HCT116 (cell line): ENCODE measurements at regions not wholly inside any gene's neighbourhood (a gene's known extent, or its start where the extent isn't known, plus 50 kb on each side); places are given as distances from the start of the nearest gene placed in this dataset.

Experiments
- CBX3 ChIP-seq: IDR thresholded peaks from 2 replicates; pipeline ENCODE4 v1.6.1; 2012; ENCODE audit warnings: low read depth
- CTCF ChIP-seq, 3 experiments: fragments of 200-600 bp in 1 of 3; sonication (generic) in 1 of 3; IDR thresholded peaks in 2 of 3; conservative IDR thresholded peaks in 1 of 3; 2 replicates each; pipeline ENCODE4 v1.5.1; 2012 to 2017; ENCODE audit warnings: low read depth in 2 of 3, low read length in 2 of 3, antibody characterized with exemption in 1 of 3, borderline replicate concordance in 1 of 3, control low read depth in 1 of 3, mild to moderate bottlenecking in 1 of 3, mixed read lengths in 1 of 3, mixed run types in 1 of 3, moderate library complexity in 1 of 3; ENCODE audit not compliant: insufficient read depth in 1 of 3
- EZH2 ChIP-seq: fragments of 200-600 bp; sonication (generic); IDR thresholded peaks from 2 replicates; pipeline ENCODE4 v1.6.1; 2017; ENCODE audit warnings: antibody characterized with exemption, mixed run types
- EZH2phosphoT487 ChIP-seq: fragments of 200-600 bp; IDR thresholded peaks from 2 replicates; pipeline ENCODE4 v1.6.1; 2018; ENCODE audit warnings: antibody characterized with exemption, borderline replicate concordance
- MAX ChIP-seq: IDR thresholded peaks from 2 replicates; pipeline ENCODE4 v1.6.1; 2012
- POLR2A ChIP-seq: IDR thresholded peaks from 2 replicates; pipeline ENCODE4 v1.7.0; 2011; ENCODE audit warnings: borderline replicate concordance; ENCODE audit not compliant: insufficient read depth, insufficient read length; ENCODE audit errors: extremely low read depth
- POLR2AphosphoS5 ChIP-seq: IDR thresholded peaks from 2 replicates; pipeline ENCODE4 v1.6.1; 2011; ENCODE audit warnings: mild to moderate bottlenecking, low read depth, low read length, moderate library complexity
- SP1 ChIP-seq: IDR thresholded peaks from 2 replicates; pipeline ENCODE4 v1.6.1; 2012; ENCODE audit warnings: low read depth
- ZBTB33 ChIP-seq: IDR thresholded peaks from 2 replicates; pipeline ENCODE4 v1.6.1; 2011; ENCODE audit warnings: mild to moderate bottlenecking, low read length, moderate library complexity; ENCODE audit not compliant: insufficient replicate concordance; ENCODE audit errors: extremely low read depth
- ZNF274 ChIP-seq: fragments of 200-500 bp; sonication (Bioruptor generic); IDR thresholded peaks from 2 replicates; pipeline ENCODE4 v1.6.1; 2014; ENCODE audit warnings: mild to moderate bottlenecking, low read depth, low read length, inconsistent platforms

- no peak for TF ChIP-seq CTCF (IDR thresholded peaks at IDR 0.05 in 2 of 3, conservative IDR thresholded peaks at IDR 0.05 in 1 of 3; ENCODE audit: borderline replicate concordance in 1 of 3, insufficient read depth in 1 of 3, low read depth in 2 of 3, low read length in 2 of 3)
- TF ChIP-seq ZNF274 = no peak
- no peak for TF ChIP-seq CBX3
- TF ChIP-seq EZH2 = no peak
- no peak for TF ChIP-seq SP1
- TF ChIP-seq POLR2A = no peak
- TF ChIP-seq ZBTB33 = no peak
- no peak for TF ChIP-seq EZH2phosphoT487
- TF ChIP-seq MAX = no peak
- no peak for TF ChIP-seq POLR2AphosphoS5
These were observed 76.0 kb upstream of the LEP start for GRCh38 chr7:128164955-128165670.
